Esophagus muscularis mucosa (tissue), 4 donors: ENCODE measurements at regions not wholly inside any gene's neighbourhood (a gene's known extent, or its start where the extent isn't known, plus 50 kb on each side); places are given as distances from the start of the nearest gene placed in this dataset.

ENCODE experiments used
- DNase-seq: peaks from one replicate; pipeline ENCODE4 v3.0.0-alpha.2; 2017; ENCODE audit errors: extremely low spot score
- H3K27ac ChIP-seq, 4 donors: fragments of 200-600 bp; sonication (generic); replicated peaks in 1 of 4; 1 replicate in 3 of 4; 2 replicates in 1 of 4; pipeline ENCODE4 v1.5.1; 2016 to 2019; ENCODE audit warnings: mild to moderate bottlenecking in 1 of 4
- H3K27me3 ChIP-seq, 4 donors: fragments of 200-600 bp; sonication (generic); one replicate each; pipeline versions ENCODE4 v1.5.1 to v1.6.0; 2016 to 2019
- H3K36me3 ChIP-seq, 4 donors: fragments of 200-600 bp; sonication (generic); one replicate each; pipeline ENCODE4 v1.5.1; 2016 to 2019
- H3K4me1 ChIP-seq, 4 donors: fragments of 200-600 bp; sonication (generic); one replicate each; pipeline ENCODE4 v1.5.1; 2016 to 2019
- H3K4me3 ChIP-seq, 4 donors: fragments of 200-600 bp; sonication (generic); 1 replicate in 2 of 4; 2 replicates in 2 of 4; pipeline ENCODE4 v1.5.1; 2016 to 2019; ENCODE audit warnings: mild to moderate bottlenecking in 4 of 4, moderate library complexity in 1 of 4
- H3K9me3 ChIP-seq, 4 donors: fragments of 200-600 bp; sonication (generic); 1 replicate in 3 of 4; 2 replicates in 1 of 4; pipeline ENCODE4 v1.5.1; 2016 to 2019
- EP300 ChIP-seq: sonication (generic); formaldehyde crosslinking; IDR thresholded peaks from one replicate; pipeline ENCODE4 v1.6.1; 2017; ENCODE audit warnings: antibody characterized with exemption
- POLR2A ChIP-seq: fragments of 450-650 bp; IDR thresholded peaks from one replicate; pipeline ENCODE4 v1.6.1; 2017; ENCODE audit warnings: antibody characterized with exemption, moderate library complexity, mild to moderate bottlenecking, low read depth
- POLR2AphosphoS5 ChIP-seq, 2 donors: sonication (generic); formaldehyde crosslinking; IDR thresholded peaks; one replicate each; pipeline ENCODE4 v1.6.1; 2017; ENCODE audit warnings: antibody characterized with exemption in 2 of 2
- WGBS: methylation state at CpG from one replicate; pipeline ENCODE4 v1.1.5; 2018; 5-methylcytosine and 5-hydroxymethylcytosine counted together
- intact Hi-C: fragments of 100-400 bp; cut with DNase I; formaldehyde crosslinking; loops from one replicate; pipeline ENCODE4 v1.15.1; 2023
- TF ChIP-seq, protein P1 (sequence below), 3 experiments: fragments of 200-600 bp in 2 of 3; fragments of 450-650 bp in 1 of 3; sonication (generic) in 2 of 3; IDR thresholded peaks; one replicate each; pipeline ENCODE4 v1.5.1; 2017 to 2019; ENCODE audit warnings: antibody characterized with exemption in 3 of 3, mild to moderate bottlenecking in 2 of 3, moderate library complexity in 1 of 3

GRCh38 chr7:79529214-79529880 lies 75.9 kb upstream of the MAGI2 start:
- H3K27ac ChIP-seq: no peak overlapping the region
- 98% methylated on average over 4 of the region's 4 CpGs for WGBS
- no peak overlapping the region for H3K4me3 ChIP-seq
- H3K9me3 ChIP-seq: no peaks in the 10 kb centered on the region
- no peaks in the 10 kb centered on the region for H3K27me3 ChIP-seq
- H3K4me1 ChIP-seq: no peaks in the 10 kb centered on the region
- TF ChIP-seq EP300: no peak
- no peak for TF ChIP-seq POLR2A
- TF ChIP-seq, protein P1, sequence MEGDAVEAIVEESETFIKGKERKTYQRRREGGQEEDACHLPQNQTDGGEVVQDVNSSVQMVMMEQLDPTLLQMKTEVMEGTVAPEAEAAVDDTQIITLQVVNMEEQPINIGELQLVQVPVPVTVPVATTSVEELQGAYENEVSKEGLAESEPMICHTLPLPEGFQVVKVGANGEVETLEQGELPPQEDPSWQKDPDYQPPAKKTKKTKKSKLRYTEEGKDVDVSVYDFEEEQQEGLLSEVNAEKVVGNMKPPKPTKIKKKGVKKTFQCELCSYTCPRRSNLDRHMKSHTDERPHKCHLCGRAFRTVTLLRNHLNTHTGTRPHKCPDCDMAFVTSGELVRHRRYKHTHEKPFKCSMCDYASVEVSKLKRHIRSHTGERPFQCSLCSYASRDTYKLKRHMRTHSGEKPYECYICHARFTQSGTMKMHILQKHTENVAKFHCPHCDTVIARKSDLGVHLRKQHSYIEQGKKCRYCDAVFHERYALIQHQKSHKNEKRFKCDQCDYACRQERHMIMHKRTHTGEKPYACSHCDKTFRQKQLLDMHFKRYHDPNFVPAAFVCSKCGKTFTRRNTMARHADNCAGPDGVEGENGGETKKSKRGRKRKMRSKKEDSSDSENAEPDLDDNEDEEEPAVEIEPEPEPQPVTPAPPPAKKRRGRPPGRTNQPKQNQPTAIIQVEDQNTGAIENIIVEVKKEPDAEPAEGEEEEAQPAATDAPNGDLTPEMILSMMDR (IDR thresholded peaks at IDR 0.05): no peak
- intact Hi-C loops: no loop called here
- no peaks in the 10 kb centered on the region for H3K36me3 ChIP-seq
- no peak for DNase-seq

GRCh38 chr7:79528421-79528820 lies 75.0 kb upstream of the MAGI2 start:
- no peaks in the 10 kb centered on the region for H3K36me3 ChIP-seq
- H3K4me1 ChIP-seq: no peaks in the 10 kb centered on the region
- intact Hi-C loops: no loop called here
- TF ChIP-seq POLR2AphosphoS5 (IDR thresholded peaks at IDR 0.05) (no peak), POLR2A (no peak), EP300 (no peak)
- TF ChIP-seq, protein P1 (IDR thresholded peaks at IDR 0.05): no peak
- no peak for DNase-seq
- H3K27ac ChIP-seq: no peak overlapping the region
- 88% methylated on average over 1 of the region's 1 CpG for WGBS
- no peaks in the 10 kb centered on the region for H3K9me3 ChIP-seq
- H3K27me3 ChIP-seq: no peaks in the 10 kb centered on the region
- no peak overlapping the region for H3K4me3 ChIP-seq

GRCh38 chr7:79524048-79524447 lies 70.6 kb upstream of the MAGI2 start:
- no peak for DNase-seq
- intact Hi-C loops: no loop called here
- Histone ChIP-seq H3K4me3 (no peak overlapping the region), H3K36me3 (no peaks in the 10 kb centered on the region), H3K27me3 (no peaks in the 10 kb centered on the region), H3K4me1 (no peaks in the 10 kb centered on the region), H3K27ac (no peak overlapping the region), H3K9me3 (no peaks in the 10 kb centered on the region)
- TF ChIP-seq EP300 (no peak), POLR2AphosphoS5 (IDR thresholded peaks at IDR 0.05) (no peak), POLR2A (no peak)
- TF ChIP-seq, protein P1 (IDR thresholded peaks at IDR 0.05): no peak
- WGBS: no CpG with 5 or more reads among the region's 4 CpGs

DNA sequence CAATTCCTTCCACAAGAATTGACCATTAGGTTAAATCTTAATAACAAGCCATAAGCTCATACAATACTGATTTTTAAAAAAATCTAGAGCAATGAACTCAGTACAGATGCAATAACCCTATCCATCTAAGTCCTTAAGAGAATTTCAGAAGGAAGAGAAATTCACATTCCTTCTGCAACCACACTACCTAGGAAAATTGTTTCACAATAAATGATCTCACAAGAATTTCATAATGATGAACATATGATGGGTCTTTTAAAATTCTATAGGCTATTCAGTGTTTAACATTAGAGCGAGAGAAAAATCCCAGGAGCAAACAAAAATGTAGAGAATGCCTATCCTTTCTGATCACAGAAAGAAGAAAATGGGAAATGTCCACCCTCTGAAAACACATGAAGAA lies 70.0 kb upstream of the MAGI2 start:
- intact Hi-C loops: no loop called here
- H3K36me3 ChIP-seq: no peaks in the 10 kb centered on the region
- H3K4me1 ChIP-seq: no peaks in the 10 kb centered on the region
- TF ChIP-seq, protein P1 (IDR thresholded peaks at IDR 0.05): no peak
- TF ChIP-seq EP300: no peak
- TF ChIP-seq POLR2AphosphoS5 (IDR thresholded peaks at IDR 0.05): no peak
- TF ChIP-seq POLR2A: no peak
- no peak overlapping the region for H3K4me3 ChIP-seq
- WGBS: 83% methylated on average over 1 of the region's 1 CpG
- no peak for DNase-seq
- no peak overlapping the region for H3K27ac ChIP-seq
- no peaks in the 10 kb centered on the region for H3K27me3 ChIP-seq
- no peaks in the 10 kb centered on the region for H3K9me3 ChIP-seq

DNA sequence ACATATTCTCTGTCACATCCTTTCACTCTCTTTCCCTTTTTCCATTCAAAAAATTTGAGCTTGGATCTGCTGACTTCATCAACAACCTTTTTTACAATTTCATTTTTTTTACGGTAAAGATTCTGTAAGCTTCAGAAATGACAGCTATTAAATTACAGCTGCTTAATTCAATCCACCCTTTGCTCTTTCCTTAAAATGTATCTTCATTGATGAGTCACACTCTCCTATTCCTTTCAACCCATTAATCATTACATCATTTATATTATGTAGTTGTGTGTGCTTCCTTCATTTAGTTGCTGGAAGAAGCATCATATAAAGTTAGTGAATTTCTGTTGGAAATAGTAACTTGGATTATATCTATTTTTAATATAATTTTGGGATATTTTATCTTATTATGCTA lies 67.1 kb upstream of the MAGI2 start:
- no peak for TF ChIP-seq EP300
- TF ChIP-seq, protein P1 (IDR thresholded peaks at IDR 0.05): no peak
- H3K4me1 ChIP-seq: no peaks in the 10 kb centered on the region
- no peak overlapping the region for H3K27ac ChIP-seq
- 81% methylated on average over 1 of the region's 1 CpG for WGBS
- intact Hi-C loops: no loop called here
- DNase-seq: no peak
- H3K9me3 ChIP-seq: no peaks in the 10 kb centered on the region
- no peaks in the 10 kb centered on the region for H3K36me3 ChIP-seq
- H3K4me3 ChIP-seq: no peak overlapping the region
- no peaks in the 10 kb centered on the region for H3K27me3 ChIP-seq
